ENCODE measurements at regions not wholly inside any gene's neighbourhood (a gene's known extent, or its start where the extent isn't known, plus 50 kb on each side); places are given as distances from the start of the nearest gene placed in this dataset.

- TF ChIP-seq GABPA (IDR thresholded peaks at IDR 0.05 in 1 of 2, conservative IDR thresholded peaks at IDR 0.05 in 1 of 2) (no peak), RAD21 (IDR thresholded peaks at IDR 0.05) (no peak), CTCF (IDR thresholded peaks at IDR 0.05; ENCODE audit: low read depth, low read length, missing input control) (no peak), EGR1 (IDR thresholded peaks at IDR 0.05; ENCODE audit: low read depth in 2 of 2) (no peak), YY1 (IDR thresholded peaks at IDR 0.05) (no peak), ZBTB33 (IDR thresholded peaks at IDR 0.05) (no peak), MAX (IDR thresholded peaks at IDR 0.05) (no peak), NR2F2 (IDR thresholded peaks at IDR 0.05) (no peak), ATF3 (IDR thresholded peaks at IDR 0.05) (no peak), TAF1 (conservative IDR thresholded peaks at IDR 0.05) (no peak), SP1 (IDR thresholded peaks at IDR 0.05) (no peak), REST (IDR thresholded peaks at IDR 0.05) (no peak), HNF4G (IDR thresholded peaks at IDR 0.05) (no peak)
Measured at GRCh38 chr2:39492716-39493115, 55.6 kb upstream of the MAP4K3 start.
